Thyroid gland (tissue), 4 donors: ENCODE measurements at regions not wholly inside any gene's neighbourhood (a gene's known extent, or its start where the extent isn't known, plus 50 kb on each side); places are given as distances from the start of the nearest gene placed in this dataset.

ENCODE experiments used
- CTCF ChIP-seq, 6 experiments: fragments of 200-600 bp in 3 of 6; fragments of 450-650 bp in 3 of 6; sonication (generic) in 3 of 6; IDR thresholded peaks; one replicate each; pipeline ENCODE4 v1.5.1; 2016 to 2019; ENCODE audit warnings: antibody characterized with exemption in 6 of 6, mild to moderate bottlenecking in 2 of 6, inconsistent platforms in 1 of 6, moderate library complexity in 1 of 6
- POLR2A ChIP-seq, 2 donors: fragments of 450-650 bp; IDR thresholded peaks; one replicate each; pipeline ENCODE4 v1.6.1; 2017; ENCODE audit warnings: antibody characterized with exemption in 2 of 2, mild to moderate bottlenecking in 2 of 2, moderate library complexity in 1 of 2

- no peak for TF ChIP-seq CTCF (IDR thresholded peaks at IDR 0.05)
- no peak for TF ChIP-seq POLR2A (IDR thresholded peaks at IDR 0.05)
Observed at GRCh38 chr13:80245162-80245733, 95.7 kb downstream of the SPRY2 start.
